Mesothelial cell of epicardium (in vitro differentiated cells): ENCODE measurements at regions not wholly inside any gene's neighbourhood (a gene's known extent, or its start where the extent isn't known, plus 50 kb on each side); places are given as distances from the start of the nearest gene placed in this dataset.

Source experiments
- DNase-seq, 2 experiments: peaks; one replicate each; pipeline ENCODE4 v3.0.0; 2021; ENCODE audit warnings: low spot score in 2 of 2; ENCODE audit not compliant: unreplicated experiment in 2 of 2
- H3K27ac Mint-ChIP-seq: 2 replicates; pipeline ENCODE4 v1.8.0; 2021; ENCODE audit warnings: mixed read lengths
- H3K27me3 Mint-ChIP-seq: 2 replicates; pipeline ENCODE4 v1.8.0; 2021; ENCODE audit warnings: low read depth, mixed read lengths
- H3K36me3 Mint-ChIP-seq: 2 replicates; pipeline ENCODE4 v1.8.0; 2021; ENCODE audit warnings: mixed read lengths
- H3K4me1 Mint-ChIP-seq: 2 replicates; pipeline ENCODE4 v1.8.0; 2021; ENCODE audit warnings: mixed read lengths
- H3K4me3 Mint-ChIP-seq: 2 replicates; pipeline ENCODE4 v1.8.0; 2021; ENCODE audit warnings: mild to moderate bottlenecking, moderate library complexity, mixed read lengths
- H3K9me3 Mint-ChIP-seq: 2 replicates; pipeline ENCODE4 v1.8.0; 2021; ENCODE audit warnings: mixed read lengths
- TF ChIP-seq, protein P1 (sequence below): fragments of 200-600 bp; sonication (generic); IDR thresholded peaks from one replicate; pipeline ENCODE4 v1.5.0; 2021; ENCODE audit warnings: antibody characterized with exemption; ENCODE audit not compliant: unreplicated experiment

DNA sequence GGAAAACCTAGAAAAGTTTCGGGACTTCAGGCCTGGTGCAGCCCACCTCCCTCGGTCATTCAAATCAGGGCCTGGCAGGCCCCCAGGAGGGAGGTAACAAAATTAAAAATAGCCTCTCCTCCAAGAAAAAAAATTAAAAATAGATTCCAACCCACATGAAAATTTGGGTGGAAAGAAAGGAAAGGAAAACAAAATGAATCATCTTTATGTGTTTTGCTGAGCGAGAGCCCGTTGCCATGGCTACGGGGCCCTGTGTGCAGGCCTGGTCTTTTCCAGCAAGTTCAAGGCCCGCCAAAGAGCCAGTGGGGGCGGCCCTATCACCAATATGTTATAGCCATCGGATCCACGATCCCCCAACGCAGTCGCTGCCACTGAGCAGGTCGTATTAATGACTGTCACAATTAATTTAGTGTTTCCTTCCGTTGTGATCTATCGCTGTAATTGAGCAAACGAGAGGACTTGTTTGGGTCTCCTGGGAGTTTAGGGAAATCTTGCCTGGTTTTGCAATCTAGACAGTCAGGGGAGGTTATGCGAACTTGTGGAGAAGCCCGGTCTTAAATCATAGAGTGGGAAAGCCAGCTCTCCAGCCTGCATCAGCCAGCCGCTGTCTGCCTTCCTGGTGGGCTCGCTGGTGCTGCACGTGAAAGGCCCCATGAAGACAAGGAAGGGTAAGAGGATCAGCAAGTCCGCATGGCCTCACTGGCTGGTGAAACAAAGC lies 452.4 kb downstream of the BCOR start:
- H3K4me1 Mint-ChIP-seq: peaks cover 29% of the 10 kb centered on the region
- peaks cover 35% of the 10 kb centered on the region for H3K9me3 Mint-ChIP-seq
- no peaks in the 10 kb centered on the region for H3K36me3 Mint-ChIP-seq
- H3K27me3 Mint-ChIP-seq: no peaks in the 10 kb centered on the region
- H3K27ac Mint-ChIP-seq: peak overlapping the region; percentile 90
- peak in 1 of 2 experiments; percentile 48 for DNase-seq
- H3K4me3 Mint-ChIP-seq: no peak overlapping the region
- TF ChIP-seq, protein P1, sequence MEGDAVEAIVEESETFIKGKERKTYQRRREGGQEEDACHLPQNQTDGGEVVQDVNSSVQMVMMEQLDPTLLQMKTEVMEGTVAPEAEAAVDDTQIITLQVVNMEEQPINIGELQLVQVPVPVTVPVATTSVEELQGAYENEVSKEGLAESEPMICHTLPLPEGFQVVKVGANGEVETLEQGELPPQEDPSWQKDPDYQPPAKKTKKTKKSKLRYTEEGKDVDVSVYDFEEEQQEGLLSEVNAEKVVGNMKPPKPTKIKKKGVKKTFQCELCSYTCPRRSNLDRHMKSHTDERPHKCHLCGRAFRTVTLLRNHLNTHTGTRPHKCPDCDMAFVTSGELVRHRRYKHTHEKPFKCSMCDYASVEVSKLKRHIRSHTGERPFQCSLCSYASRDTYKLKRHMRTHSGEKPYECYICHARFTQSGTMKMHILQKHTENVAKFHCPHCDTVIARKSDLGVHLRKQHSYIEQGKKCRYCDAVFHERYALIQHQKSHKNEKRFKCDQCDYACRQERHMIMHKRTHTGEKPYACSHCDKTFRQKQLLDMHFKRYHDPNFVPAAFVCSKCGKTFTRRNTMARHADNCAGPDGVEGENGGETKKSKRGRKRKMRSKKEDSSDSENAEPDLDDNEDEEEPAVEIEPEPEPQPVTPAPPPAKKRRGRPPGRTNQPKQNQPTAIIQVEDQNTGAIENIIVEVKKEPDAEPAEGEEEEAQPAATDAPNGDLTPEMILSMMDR: no peak

GRCh38 chrX:39648548-39649254 lies 449.1 kb downstream of the BCOR start:
- Mint-ChIP-seq H3K27ac (no peak overlapping the region), H3K9me3 (peaks cover 29% of the 10 kb centered on the region), H3K4me3 (no peak overlapping the region), H3K4me1 (peaks cover 28% of the 10 kb centered on the region), H3K27me3 (no peaks in the 10 kb centered on the region), H3K36me3 (no peaks in the 10 kb centered on the region)
- DNase-seq: no peak
- TF ChIP-seq, protein P1: no peak

DNA sequence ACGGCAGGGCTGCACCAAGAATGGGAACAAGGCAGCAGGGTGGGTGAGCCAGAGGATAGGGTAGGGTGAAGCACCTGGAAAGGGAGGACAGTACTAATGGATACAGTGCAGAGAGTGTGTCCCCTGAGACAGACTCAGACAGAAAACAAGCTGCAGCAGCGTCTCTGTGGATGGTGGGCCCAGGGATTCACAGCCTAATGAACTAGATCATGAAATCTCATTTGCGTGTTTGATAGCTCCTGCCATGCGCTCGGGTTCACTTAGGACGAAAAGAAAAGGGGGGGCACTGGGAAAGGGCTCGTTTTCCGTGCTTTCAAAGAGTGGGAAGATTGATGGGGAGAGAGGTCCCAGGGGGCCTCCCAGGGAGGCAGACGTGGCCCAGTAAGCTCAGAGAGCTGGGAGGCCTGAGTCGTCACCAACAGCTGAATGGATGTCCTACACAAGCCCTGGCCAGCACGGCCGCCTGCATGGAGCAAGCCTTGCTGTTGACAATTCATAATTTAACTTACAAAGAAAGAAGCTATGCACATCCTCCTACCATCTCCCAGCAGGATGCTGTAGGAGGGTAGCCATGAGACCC lies 446.9 kb downstream of the BCOR start:
- no peak for DNase-seq
- TF ChIP-seq, protein P1: no peak
- peaks cover 29% of the 10 kb centered on the region for H3K9me3 Mint-ChIP-seq
- peaks cover 3% of the 10 kb centered on the region for H3K27me3 Mint-ChIP-seq
- no peaks in the 10 kb centered on the region for H3K36me3 Mint-ChIP-seq
- peak overlapping the region; percentile 60 for H3K27ac Mint-ChIP-seq
- H3K4me1 Mint-ChIP-seq: peaks cover 23% of the 10 kb centered on the region
- no peak overlapping the region for H3K4me3 Mint-ChIP-seq

GRCh38 chrX:39652336-39652735 lies 445.4 kb downstream of the BCOR start:
- Mint-ChIP-seq H3K27ac (no peak overlapping the region), H3K9me3 (peaks cover 20% of the 10 kb centered on the region)
- DNase-seq: no peak

DNA sequence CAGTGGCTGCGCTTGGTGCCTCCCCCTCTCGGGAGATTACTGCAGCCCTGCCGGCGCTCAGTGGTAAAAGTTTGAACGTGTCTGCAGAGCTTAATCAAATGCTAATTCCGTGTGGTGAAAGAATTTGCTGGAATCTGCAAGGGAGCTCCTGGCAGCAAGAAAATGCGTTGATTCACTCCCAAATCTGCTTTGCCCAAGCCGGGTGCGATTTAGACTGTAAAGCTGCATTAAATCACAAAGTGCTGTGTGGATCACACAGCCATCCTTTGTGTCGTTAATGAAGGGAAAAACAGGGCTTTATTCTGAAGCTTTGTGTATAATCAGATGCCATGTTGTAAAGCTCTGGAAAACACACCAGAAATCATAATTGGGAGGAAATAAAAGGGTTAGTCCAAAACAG lies 444.1 kb downstream of the BCOR start:
- Mint-ChIP-seq H3K36me3 (no peaks in the 10 kb centered on the region), H3K9me3 (peaks cover 15% of the 10 kb centered on the region), H3K4me3 (no peak overlapping the region), H3K27ac (no peak overlapping the region), H3K4me1 (peaks cover 22% of the 10 kb centered on the region), H3K27me3 (peaks cover 3% of the 10 kb centered on the region)
- DNase-seq: no peak
- TF ChIP-seq, protein P1: no peak

More at GRCh38 chrX:39652336-39652735, 445.4 kb downstream of the BCOR start:
- peaks cover 3% of the 10 kb centered on the region for H3K27me3 Mint-ChIP-seq
- no peak overlapping the region for H3K4me3 Mint-ChIP-seq
- H3K36me3 Mint-ChIP-seq: no peaks in the 10 kb centered on the region
- peaks cover 22% of the 10 kb centered on the region for H3K4me1 Mint-ChIP-seq
- TF ChIP-seq, protein P1: no peak
